Psoas muscle (tissue), 7 donors: ENCODE measurements at regions not wholly inside any gene's neighbourhood (a gene's known extent, or its start where the extent isn't known, plus 50 kb on each side); places are given as distances from the start of the nearest gene placed in this dataset.

Experiments used
- ATAC-seq, 4 donors: fragments of 200-7000 bp; cut with Tn5 transposase; one replicate each; pipeline ENCODE4 v1.9.1; 2020; ENCODE audit warnings: moderate library complexity in 3 of 4, mild to moderate bottlenecking in 2 of 4
- DNase-seq, 2 donors: peaks; one replicate each; pipeline ENCODE4 v3.0.0-alpha.2; 2020
- H3K27ac ChIP-seq: fragments of 200-600 bp; one replicate; pipeline ENCODE4 v1.8.0; 2022
- H3K27me3 ChIP-seq, 3 donors: fragments of 200-600 bp in 1 of 3; one replicate each; pipeline versions ENCODE4 v1.6.1 to v1.8.0; 2013 to 2022; ENCODE audit warnings: low read length in 2 of 3, mild to moderate bottlenecking in 2 of 3, moderate library complexity in 1 of 3; ENCODE audit not compliant: insufficient read depth in 3 of 3
- H3K36me3 ChIP-seq, 2 donors: fragments of 200-600 bp in 1 of 2; one replicate each; pipeline versions ENCODE4 v1.6.1 to v1.8.0; 2013 to 2022; ENCODE audit warnings: low read depth in 1 of 2, mild to moderate bottlenecking in 1 of 2, moderate library complexity in 1 of 2; ENCODE audit not compliant: insufficient read depth in 1 of 2
- H3K4me1 ChIP-seq: fragments of 200-600 bp; one replicate; pipeline ENCODE4 v1.8.0; 2022
- H3K4me3 ChIP-seq: fragments of 200-600 bp; one replicate; pipeline ENCODE4 v1.8.0; 2022; ENCODE audit warnings: mild to moderate bottlenecking
- H3K9me3 ChIP-seq: fragments of 200-600 bp; one replicate; pipeline ENCODE4 v1.8.0; 2022
- CTCF ChIP-seq: fragments of 200-600 bp; IDR thresholded peaks from one replicate; pipeline ENCODE4 v1.8.0; 2022; ENCODE audit warnings: antibody characterized with exemption
- WGBS, 3 donors: extraction: QIAGEN DNeasy Blood & Tissue Kit; methylation state at CpG; one replicate each; pipeline versions ENCODE4 v1.1.6 to v1.1.7; 2013; 5-methylcytosine and 5-hydroxymethylcytosine counted together
- intact Hi-C, 2 donors: fragments of 100-400 bp; cut with DNase I; formaldehyde crosslinking; loops; one replicate each; pipeline versions ENCODE4 v1.11.0 to v1.14.2; 2022
- donor health status: healthy with polysubstance abuse.
- donor health status: DM: no; HTN: no; CAD: no; lungs with moderate emphysema.
- donor health status: Bipolar disorder and iron deficiency.
- donor health status: healthy.
- donor health status: DM: yes; HTN: yes; CAD: no.
- donor health status: DM: no; HTN: no; CAD: no.
- donor health status: DM: yes; HTN: yes; CAD: no.

- no peak for TF ChIP-seq CTCF
- WGBS, 3 donors, result 4 to 7% (median 4%) methylated on average over 15 of the region's 15 CpGs
- no peak overlapping the region for H3K27ac ChIP-seq
- no peak for DNase-seq
- no peaks in the 10 kb centered on the region for H3K36me3 ChIP-seq
- H3K4me3 ChIP-seq, result no peak overlapping the region
- ATAC-seq, result no peak
- H3K4me1 ChIP-seq, result no peaks in the 10 kb centered on the region
- no peaks in the 10 kb centered on the region for H3K9me3 ChIP-seq
- intact Hi-C loops, result no loop called here
- H3K27me3 ChIP-seq, result peaks cover 0 to 32% (median 14%) of the 10 kb centered on the region in 3 donors
These were observed 54.1 kb upstream of the B3GAT1 start for GRCh38 chr11:134466156-134466555.

GRCh38 chr11:134464981-134465730 lies 53.1 kb upstream of the B3GAT1 start:
- Histone ChIP-seq H3K27me3 (peaks cover 0 to 32% (median 11%) of the 10 kb centered on the region in 3 donors), H3K9me3 (no peaks in the 10 kb centered on the region), H3K4me3 (no peak overlapping the region), H3K27ac (no peak overlapping the region), H3K4me1 (no peaks in the 10 kb centered on the region), H3K36me3 (no peaks in the 10 kb centered on the region)
- no peak for TF ChIP-seq CTCF
- DNase-seq (no peak), ATAC-seq (no peak)
- WGBS, 3 donors, result 79 to 82% (median 81%) methylated on average over 13 of the region's 13 CpGs
- intact Hi-C loops, result no loop called here

- H3K4me3 ChIP-seq, result no peak overlapping the region
- intact Hi-C loops, result no loop called here
- ATAC-seq (no peak), DNase-seq (no peak)
- WGBS, 3 donors, result 29 to 35% (median 31%) methylated on average over 6 of the region's 6 CpGs
- no peaks in the 10 kb centered on the region for H3K4me1 ChIP-seq
- H3K27ac ChIP-seq, result no peak overlapping the region
- no peaks in the 10 kb centered on the region for H3K9me3 ChIP-seq
- no peak for TF ChIP-seq CTCF
- peaks cover 0 to 32% (median 11%) of the 10 kb centered on the region in 3 donors for H3K27me3 ChIP-seq
- no peaks in the 10 kb centered on the region for H3K36me3 ChIP-seq
These were observed 52.2 kb upstream of the B3GAT1 start for GRCh38 chr11:134464196-134464595.

- H3K36me3 ChIP-seq, result no peaks in the 10 kb centered on the region
- WGBS, 3 donors, result 74 to 77% (median 77%) methylated on average over 5 of the region's 5 CpGs
- no peak overlapping the region for H3K4me3 ChIP-seq
- intact Hi-C loops, result no loop called here
- TF ChIP-seq CTCF, result no peak
- no peak for DNase-seq
- no peaks in the 10 kb centered on the region for H3K9me3 ChIP-seq
- ATAC-seq, result no peak
- H3K27ac ChIP-seq, result no peak overlapping the region
- H3K4me1 ChIP-seq, result no peaks in the 10 kb centered on the region
- H3K27me3 ChIP-seq, result peaks cover 0 to 32% (median 11%) of the 10 kb centered on the region in 3 donors
These were observed 51.7 kb upstream of the B3GAT1 start for GRCh38 chr11:134463716-134464115.
